ENCODE measurements at regions not wholly inside any gene's neighbourhood (a gene's known extent, or its start where the extent isn't known, plus 50 kb on each side); places are given as distances from the start of the nearest gene placed in this dataset.

DNA sequence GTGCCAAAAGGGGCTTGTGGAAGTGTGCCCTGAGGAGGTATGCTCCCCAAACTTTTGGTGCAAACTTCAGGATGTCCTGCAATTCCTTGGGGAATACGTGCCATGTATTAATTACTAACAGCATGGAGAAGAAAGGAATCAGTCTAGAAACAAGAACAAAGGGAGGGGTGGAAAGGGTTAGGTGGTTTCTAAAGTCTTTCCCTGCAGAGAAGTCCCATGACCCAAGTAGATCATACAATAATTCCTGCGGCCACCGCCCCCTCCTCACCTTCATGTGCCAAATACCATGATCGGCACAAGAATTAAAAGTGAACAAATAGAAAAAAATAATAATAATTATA lies 258.2 kb downstream of the PLPP3 start:
- H3K9me3 Mint-ChIP-seq (ENCODE audit: unreplicated experiment): no peaks in the 10 kb centered on the region
- H3K4me3 Mint-ChIP-seq (ENCODE audit: unreplicated experiment): no peak overlapping the region
- H3K36me3 Mint-ChIP-seq (ENCODE audit: low read depth, unreplicated experiment): no peaks in the 10 kb centered on the region
- H3K4me1 Mint-ChIP-seq (ENCODE audit: unreplicated experiment): no peaks in the 10 kb centered on the region
- H3K27me3 Mint-ChIP-seq (ENCODE audit: unreplicated experiment): no peaks in the 10 kb centered on the region
- TF ChIP-seq, protein P1, sequence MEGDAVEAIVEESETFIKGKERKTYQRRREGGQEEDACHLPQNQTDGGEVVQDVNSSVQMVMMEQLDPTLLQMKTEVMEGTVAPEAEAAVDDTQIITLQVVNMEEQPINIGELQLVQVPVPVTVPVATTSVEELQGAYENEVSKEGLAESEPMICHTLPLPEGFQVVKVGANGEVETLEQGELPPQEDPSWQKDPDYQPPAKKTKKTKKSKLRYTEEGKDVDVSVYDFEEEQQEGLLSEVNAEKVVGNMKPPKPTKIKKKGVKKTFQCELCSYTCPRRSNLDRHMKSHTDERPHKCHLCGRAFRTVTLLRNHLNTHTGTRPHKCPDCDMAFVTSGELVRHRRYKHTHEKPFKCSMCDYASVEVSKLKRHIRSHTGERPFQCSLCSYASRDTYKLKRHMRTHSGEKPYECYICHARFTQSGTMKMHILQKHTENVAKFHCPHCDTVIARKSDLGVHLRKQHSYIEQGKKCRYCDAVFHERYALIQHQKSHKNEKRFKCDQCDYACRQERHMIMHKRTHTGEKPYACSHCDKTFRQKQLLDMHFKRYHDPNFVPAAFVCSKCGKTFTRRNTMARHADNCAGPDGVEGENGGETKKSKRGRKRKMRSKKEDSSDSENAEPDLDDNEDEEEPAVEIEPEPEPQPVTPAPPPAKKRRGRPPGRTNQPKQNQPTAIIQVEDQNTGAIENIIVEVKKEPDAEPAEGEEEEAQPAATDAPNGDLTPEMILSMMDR (IDR thresholded peaks at IDR 0.05; ENCODE audit: unreplicated experiment): no peak
- no peak for DNase-seq (ENCODE audit: low spot score)
- H3K27ac Mint-ChIP-seq (ENCODE audit: unreplicated experiment): no peak overlapping the region

DNA sequence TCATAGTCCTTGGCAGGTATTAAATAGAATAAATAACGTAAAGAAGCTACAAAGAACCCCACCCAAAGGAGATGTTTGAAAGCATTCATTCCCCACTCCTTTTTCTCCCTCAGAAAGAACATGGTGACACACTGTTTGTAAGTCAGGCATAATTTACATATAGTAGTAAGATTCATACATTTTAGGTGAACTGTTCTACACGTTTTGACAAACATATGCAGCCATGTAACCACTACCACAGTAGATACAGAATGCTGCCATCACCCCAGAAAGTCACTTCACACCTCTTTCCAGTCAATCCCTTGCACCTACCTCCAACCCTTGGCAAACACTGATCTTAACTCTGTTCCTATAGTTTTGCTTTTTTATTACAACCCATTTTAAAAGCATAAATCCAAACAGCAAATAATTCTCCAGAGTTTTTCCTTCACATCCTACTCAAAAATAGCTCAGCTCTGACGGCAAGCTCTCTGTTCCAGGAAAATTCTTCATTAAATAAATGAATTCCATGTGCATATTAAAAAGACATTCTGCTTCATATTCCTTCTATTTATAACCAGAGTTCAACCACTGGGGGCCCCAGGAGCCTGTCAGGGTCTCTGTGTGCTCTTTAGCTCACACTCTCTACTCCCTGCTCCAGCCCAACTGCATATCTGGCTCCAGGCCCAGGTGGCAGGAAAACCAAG lies 258.8 kb downstream of the PLPP3 start:
- no peak for DNase-seq (ENCODE audit: low spot score)
- no peaks in the 10 kb centered on the region for H3K4me1 Mint-ChIP-seq (ENCODE audit: unreplicated experiment)
- H3K27ac Mint-ChIP-seq (ENCODE audit: unreplicated experiment): no peak overlapping the region
- no peak overlapping the region for H3K4me3 Mint-ChIP-seq (ENCODE audit: unreplicated experiment)
- no peaks in the 10 kb centered on the region for H3K9me3 Mint-ChIP-seq (ENCODE audit: unreplicated experiment)
- no peaks in the 10 kb centered on the region for H3K27me3 Mint-ChIP-seq (ENCODE audit: unreplicated experiment)
- TF ChIP-seq, protein P1 (IDR thresholded peaks at IDR 0.05; ENCODE audit: unreplicated experiment): no peak
- H3K36me3 Mint-ChIP-seq (ENCODE audit: low read depth, unreplicated experiment): no peaks in the 10 kb centered on the region

DNA sequence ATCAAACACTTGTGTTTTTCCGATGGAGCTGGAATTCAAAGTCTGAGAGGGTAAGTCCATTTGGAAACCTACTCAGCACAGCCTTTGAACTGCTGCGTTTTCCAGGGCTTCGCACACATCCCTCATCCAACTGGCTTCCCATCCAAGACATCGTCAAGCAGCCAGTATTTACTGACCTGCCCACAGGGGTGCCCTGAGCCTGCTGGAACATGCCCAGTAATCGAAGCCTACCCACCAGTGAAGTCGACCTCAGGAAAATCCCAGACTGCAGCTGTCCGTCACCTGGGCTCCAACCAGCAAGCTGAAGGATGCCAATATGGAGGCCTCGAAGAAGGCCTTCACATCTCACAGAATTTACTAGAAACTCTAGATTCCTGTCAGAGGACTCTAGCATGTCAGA lies 261.6 kb downstream of the PLPP3 start:
- no peaks in the 10 kb centered on the region for H3K36me3 Mint-ChIP-seq (ENCODE audit: low read depth, unreplicated experiment)
- no peaks in the 10 kb centered on the region for H3K9me3 Mint-ChIP-seq (ENCODE audit: unreplicated experiment)
- H3K27ac Mint-ChIP-seq (ENCODE audit: unreplicated experiment): no peak overlapping the region
- H3K4me3 Mint-ChIP-seq (ENCODE audit: unreplicated experiment): no peak overlapping the region
- TF ChIP-seq, protein P1 (IDR thresholded peaks at IDR 0.05; ENCODE audit: unreplicated experiment): no peak
- H3K27me3 Mint-ChIP-seq (ENCODE audit: unreplicated experiment): no peaks in the 10 kb centered on the region
- no peak for DNase-seq (ENCODE audit: low spot score)
- no peaks in the 10 kb centered on the region for H3K4me1 Mint-ChIP-seq (ENCODE audit: unreplicated experiment)

DNA sequence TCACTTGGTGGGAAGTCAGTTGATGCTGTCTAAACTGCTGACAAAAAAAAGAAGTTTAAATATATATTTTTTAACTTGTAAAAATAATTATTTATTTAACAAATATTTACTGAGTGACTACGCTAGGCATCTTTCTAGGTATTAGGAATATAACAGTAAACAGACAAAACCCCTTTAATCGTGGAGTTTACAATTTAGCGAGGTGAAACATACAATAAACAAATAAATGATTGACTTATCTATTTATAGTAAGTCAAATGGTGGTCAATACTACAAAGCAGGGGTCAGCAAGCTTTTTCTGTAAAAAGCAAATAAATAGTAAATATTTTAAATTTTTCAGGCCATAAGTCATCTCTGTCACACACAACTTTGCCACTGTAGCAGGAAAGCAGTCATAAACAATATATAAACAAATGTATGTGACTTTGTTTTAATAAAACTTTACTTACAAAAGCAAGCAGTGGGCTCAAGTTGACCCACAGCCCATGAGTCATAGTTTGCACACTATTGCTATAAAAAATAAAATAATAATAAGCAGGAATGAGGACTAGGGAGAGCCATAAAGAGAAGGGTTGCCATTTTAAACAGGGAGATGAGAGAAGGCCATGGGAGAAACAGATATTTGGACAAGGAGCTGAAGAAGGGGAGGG lies 263.9 kb downstream of the PLPP3 start:
- no peak overlapping the region for H3K27ac Mint-ChIP-seq (ENCODE audit: unreplicated experiment)
- no peaks in the 10 kb centered on the region for H3K4me1 Mint-ChIP-seq (ENCODE audit: unreplicated experiment)
- no peaks in the 10 kb centered on the region for H3K36me3 Mint-ChIP-seq (ENCODE audit: low read depth, unreplicated experiment)
- H3K9me3 Mint-ChIP-seq (ENCODE audit: unreplicated experiment): no peaks in the 10 kb centered on the region
- H3K4me3 Mint-ChIP-seq (ENCODE audit: unreplicated experiment): no peak overlapping the region
- no peak for DNase-seq (ENCODE audit: low spot score)
- TF ChIP-seq, protein P1 (IDR thresholded peaks at IDR 0.05; ENCODE audit: unreplicated experiment): no peak
- no peaks in the 10 kb centered on the region for H3K27me3 Mint-ChIP-seq (ENCODE audit: unreplicated experiment)

DNA sequence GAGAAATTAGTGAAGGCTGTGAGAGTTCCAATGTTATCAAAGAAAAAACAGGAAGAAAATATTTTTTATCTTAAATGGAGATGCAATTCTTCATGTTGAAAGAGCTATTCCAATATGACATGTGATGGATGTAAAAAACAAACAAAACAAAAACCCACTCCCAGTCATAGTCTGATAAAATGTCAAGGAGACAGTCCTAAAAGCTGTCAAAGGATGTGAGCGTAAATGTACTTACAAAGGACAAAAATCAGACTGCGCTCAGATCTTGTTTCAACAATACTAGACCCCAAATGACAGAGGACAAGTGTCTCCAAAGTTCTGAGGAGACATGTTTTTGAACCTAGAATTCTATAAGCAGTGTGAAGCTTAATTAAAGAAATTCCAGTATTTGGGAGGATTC lies 265.8 kb downstream of the PLPP3 start:
- Mint-ChIP-seq H3K9me3 (ENCODE audit: unreplicated experiment) (no peaks in the 10 kb centered on the region), H3K27me3 (ENCODE audit: unreplicated experiment) (no peaks in the 10 kb centered on the region), H3K27ac (ENCODE audit: unreplicated experiment) (no peak overlapping the region), H3K4me3 (ENCODE audit: unreplicated experiment) (no peak overlapping the region), H3K4me1 (ENCODE audit: unreplicated experiment) (no peaks in the 10 kb centered on the region), H3K36me3 (ENCODE audit: low read depth, unreplicated experiment) (no peaks in the 10 kb centered on the region)
- TF ChIP-seq, protein P1 (IDR thresholded peaks at IDR 0.05; ENCODE audit: unreplicated experiment): no peak
- no peak for DNase-seq (ENCODE audit: low spot score)

All from endothelial cell (in vitro differentiated cells).